GM12872 (cell line): ENCODE measurements at regions not wholly inside any gene's neighbourhood (a gene's known extent, or its start where the extent isn't known, plus 50 kb on each side); places are given as distances from the start of the nearest gene placed in this dataset.

Experiments used
- CTCF ChIP-seq: IDR thresholded peaks from 3 replicates; pipeline ENCODE4 v1.5.1; 2011; ENCODE audit warnings: low read depth, mild to moderate bottlenecking, low read length, moderate library complexity; ENCODE audit not compliant: insufficient read depth

GRCh38 chr9:68614121-68614520 lies 73.4 kb upstream of the TMEM252 start:
- TF ChIP-seq CTCF = no peak

- TF ChIP-seq CTCF = no peak
Measured at GRCh38 chr9:68619072-68619471, 78.4 kb upstream of the TMEM252 start.

- TF ChIP-seq CTCF = no peak
Measured at GRCh38 chr9:68619636-68620035, 79.0 kb upstream of the TMEM252 start.

GRCh38 chr9:68625559-68625958 lies 79.5 kb upstream of the PIP5K1B start:
- TF ChIP-seq CTCF = no peak

GRCh38 chr9:68626526-68626925 lies 78.5 kb upstream of the PIP5K1B start:
- TF ChIP-seq CTCF = no peak

- no peak for TF ChIP-seq CTCF
Measured at GRCh38 chr9:68627104-68627503, 77.9 kb upstream of the PIP5K1B start.

- no peak for TF ChIP-seq CTCF
Measured at GRCh38 chr9:68627594-68627993, 77.4 kb upstream of the PIP5K1B start.

GRCh38 chr9:68629042-68629441 lies 76.0 kb upstream of the PIP5K1B start:
- no peak for TF ChIP-seq CTCF
